ENCODE measurements at regions not wholly inside any gene's neighbourhood (a gene's known extent, or its start where the extent isn't known, plus 50 kb on each side); places are given as distances from the start of the nearest gene placed in this dataset.

GRCh38 chr16:5643855-5644531 is 546.4 kb upstream of the EEF2KMT start:
- POLR2A ChIA-PET: no interaction called here
- Histone ChIP-seq H3K79me2 (ENCODE audit: insufficient read depth, low read length) (no peaks in the 10 kb centered on the region), H3K9ac (ENCODE audit: low read length) (no peak overlapping the region), H3K27me3 (ENCODE audit: insufficient read depth, low read length) (no peaks in the 10 kb centered on the region), H4K20me1 (ENCODE audit: insufficient read depth) (no peaks in the 10 kb centered on the region), H3K4me2 (ENCODE audit: low read length) (no peak overlapping the region), H3K27ac (ENCODE audit: low read depth, low read length) (no peak overlapping the region), H3K9me2 (ENCODE audit: insufficient read depth) (no peaks in the 10 kb centered on the region), H3K4me3 (replicated peaks in 1 of 2; ENCODE audit: low read depth in 1 of 2, low read length in 2 of 2) (no peak overlapping the region), H2AFZ (ENCODE audit: low read depth, low read length, poor library complexity, severe bottlenecking) (no peak overlapping the region), H3K9me3 (ENCODE audit: control insufficient read depth in 1 of 2, insufficient read depth in 1 of 2, low read depth in 1 of 2, low read length in 2 of 2) (no peaks in the 10 kb centered on the region), H3K36me3 (ENCODE audit: control insufficient read depth in 1 of 2, insufficient read depth in 2 of 2, low read length in 2 of 2) (no peaks in the 10 kb centered on the region), H3K4me1 (ENCODE audit: control insufficient read depth in 1 of 2, insufficient read depth in 2 of 2, low read length in 2 of 2) (no peaks in the 10 kb centered on the region)
- CTCF ChIA-PET: interaction anchor here (1.3 kb wide), 1 partner anchor 10 kb away, joined by 3 read pairs; no protein-coding TSS in a partner anchor
- no peak for DNase-seq (ENCODE audit: low read depth, low spot score)
- no peak for TF ChIP-seq CBX3 (IDR thresholded peaks at IDR 0.05; ENCODE audit: low read depth)
- no peak for TF ChIP-seq TCF7L2 (IDR thresholded peaks at IDR 0.05; ENCODE audit: borderline replicate concordance, extremely low read depth, insufficient read depth, insufficient read length)
- no peak for TF ChIP-seq YY1 (IDR thresholded peaks at IDR 0.05; ENCODE audit: extremely low read depth, insufficient replicate concordance, low read depth, low read length)
- no peak for ATAC-seq
- no TSS peak for BruUV-seq (replicated peaks)
- intact Hi-C loops (cut with micrococcal nuclease): no loop called here
- RAD21 ChIA-PET (ENCODE audit: low non-redundant PET in 1 of 2, low total read pairs in 2 of 2, uncharacterized antibody in 2 of 2, unreplicated experiment in 2 of 2): no interaction called here

GRCh38 chr16:5642436-5642835 is 544.8 kb upstream of the EEF2KMT start:
- H3K27me3 ChIP-seq (ENCODE audit: insufficient read depth, low read length): no peaks in the 10 kb centered on the region
- no peak overlapping the region for H2AFZ ChIP-seq (ENCODE audit: low read depth, low read length, poor library complexity, severe bottlenecking)
- no peaks in the 10 kb centered on the region for H3K36me3 ChIP-seq (ENCODE audit: control insufficient read depth in 1 of 2, insufficient read depth in 2 of 2, low read length in 2 of 2)
- BruUV-seq (replicated peaks): no TSS peak
- intact Hi-C loops (cut with micrococcal nuclease): no loop called here
- H3K9me2 ChIP-seq (ENCODE audit: insufficient read depth): no peaks in the 10 kb centered on the region
- no peaks in the 10 kb centered on the region for H3K4me1 ChIP-seq (ENCODE audit: control insufficient read depth in 1 of 2, insufficient read depth in 2 of 2, low read length in 2 of 2)
- H3K9me3 ChIP-seq (ENCODE audit: control insufficient read depth in 1 of 2, insufficient read depth in 1 of 2, low read depth in 1 of 2, low read length in 2 of 2): no peaks in the 10 kb centered on the region
- no peaks in the 10 kb centered on the region for H4K20me1 ChIP-seq (ENCODE audit: insufficient read depth)
- H3K9ac ChIP-seq (ENCODE audit: low read length): no peak overlapping the region
- DNase-seq (ENCODE audit: low read depth, low spot score): no peak
- no peak for TF ChIP-seq ELF1 (IDR thresholded peaks at IDR 0.05; ENCODE audit: borderline replicate concordance, low read depth)
- no peak for TF ChIP-seq POLR2AphosphoS5 (IDR thresholded peaks at IDR 0.05; ENCODE audit: low read depth, low read length)
- TF ChIP-seq SP1 (IDR thresholded peaks at IDR 0.05; ENCODE audit: low read depth): no peak
- TF ChIP-seq YY1 (IDR thresholded peaks at IDR 0.05; ENCODE audit: extremely low read depth, insufficient replicate concordance, low read depth, low read length): no peak
- TF ChIP-seq SIN3A (IDR thresholded peaks at IDR 0.05; ENCODE audit: low read depth): no peak
- no peak for TF ChIP-seq ATF3 (IDR thresholded peaks at IDR 0.05)
- no peak for TF ChIP-seq SRF (IDR thresholded peaks at IDR 0.05; ENCODE audit: low read depth)
- TF ChIP-seq ZBTB33 (IDR thresholded peaks at IDR 0.05; ENCODE audit: extremely low read depth, insufficient replicate concordance, low read length): no peak
- no peaks in the 10 kb centered on the region for H3K79me2 ChIP-seq (ENCODE audit: insufficient read depth, low read length)
- H3K27ac ChIP-seq (ENCODE audit: low read depth, low read length): no peak overlapping the region
- ChIA-PET POLR2A (no interaction called here), CTCF (no interaction called here), RAD21 (ENCODE audit: low non-redundant PET in 1 of 2, low total read pairs in 2 of 2, uncharacterized antibody in 2 of 2, unreplicated experiment in 2 of 2) (no interaction called here)
- H3K4me2 ChIP-seq (ENCODE audit: low read length): no peak overlapping the region
- H3K4me3 ChIP-seq (replicated peaks in 1 of 2; ENCODE audit: low read depth in 1 of 2, low read length in 2 of 2): no peak overlapping the region
- no peak for ATAC-seq
